ENCODE measurements at regions not wholly inside any gene's neighbourhood (a gene's known extent, or its start where the extent isn't known, plus 50 kb on each side); places are given as distances from the start of the nearest gene placed in this dataset.
A peak's percentile ranks its signal among the peaks of the same experiment; 100 is the strongest.
"Not testable (repeated sequence)": the region's sequence is repeated elsewhere in the genome, so short reads cannot be mapped to it uniquely, and the experiment has no call there.

- no peak for DNase-seq (ENCODE audit: low read depth in 2 of 2)
Measured at GRCh38 chr22:22697377-22698117, 53.1 kb downstream of the GGTLC2 start.

- DNase-seq (ENCODE audit: low read depth in 2 of 2): no peak
Measured at GRCh38 chr22:22698263-22698750, 53.9 kb downstream of the GGTLC2 start.

GRCh38 chr22:22700631-22701030 lies 56.2 kb downstream of the GGTLC2 start:
- DNase-seq (ENCODE audit: low read depth in 2 of 2): no peak

- not testable (repeated sequence) for DNase-seq (ENCODE audit: low read depth in 2 of 2)
Measured at GRCh38 chr22:22701557-22701956, 57.1 kb downstream of the GGTLC2 start.

GRCh38 chr22:22702237-22703202 lies 58.1 kb downstream of the GGTLC2 start:
- DNase-seq (ENCODE audit: low read depth in 2 of 2): no peak

- DNase-seq (ENCODE audit: low read depth in 2 of 2): no peak
Measured at GRCh38 chr22:22703203-22703570, 58.8 kb downstream of the GGTLC2 start.

GRCh38 chr22:22703715-22704114 lies 59.3 kb downstream of the GGTLC2 start:
- DNase-seq (ENCODE audit: low read depth in 2 of 2): no peak

- DNase-seq (ENCODE audit: low read depth in 2 of 2): no peak
Measured at GRCh38 chr22:22704156-22704946, 59.9 kb downstream of the GGTLC2 start.

GRCh38 chr22:22705328-22706100 lies 61.1 kb downstream of the GGTLC2 start:
- no peak for DNase-seq (ENCODE audit: low read depth in 2 of 2)

GRCh38 chr22:22706253-22706915 lies 62.0 kb downstream of the GGTLC2 start:
- no peak for DNase-seq (ENCODE audit: low read depth in 2 of 2)

- no peak for DNase-seq (ENCODE audit: low read depth in 2 of 2)
Measured at GRCh38 chr22:22709719-22710445, 65.5 kb downstream of the GGTLC2 start.

- DNase-seq (ENCODE audit: low read depth in 2 of 2): peak; percentile 59 to 61
Measured at GRCh38 chr22:22710719-22711531, 66.5 kb downstream of the GGTLC2 start.

- no peak for DNase-seq (ENCODE audit: low read depth in 2 of 2)
Measured at GRCh38 chr22:22711532-22711913, 67.1 kb downstream of the GGTLC2 start.

- DNase-seq (ENCODE audit: low read depth in 2 of 2): no peak
Measured at GRCh38 chr22:22712092-22712658, 67.8 kb downstream of the GGTLC2 start.

- DNase-seq (ENCODE audit: low read depth in 2 of 2): no peak
Measured at GRCh38 chr22:22712666-22713365, 68.4 kb downstream of the GGTLC2 start.

GRCh38 chr22:22713416-22713815 lies 69.0 kb downstream of the GGTLC2 start:
- no peak for DNase-seq (ENCODE audit: low read depth in 2 of 2)

- DNase-seq (ENCODE audit: low read depth in 2 of 2): no peak
Measured at GRCh38 chr22:22714600-22715335, 70.4 kb downstream of the GGTLC2 start.

All from stimulated activated CD8-positive, alpha-beta memory T cell treated with anti-CD3 and anti-CD28 coated beads, Interleukin-7, amount 100 ng/mL, for 4 hours (primary cell).